ENCODE measurements at regions not wholly inside any gene's neighbourhood (a gene's known extent, or its start where the extent isn't known, plus 50 kb on each side); places are given as distances from the start of the nearest gene placed in this dataset.

- Histone ChIP-seq H3K27ac (ENCODE audit: low read depth in 2 of 2, low read length in 1 of 2) (no peak overlapping the region), H3F3A (replicated peaks; ENCODE audit: insufficient read depth) (no peaks in the 10 kb centered on the region), H3K79me2 (ENCODE audit: insufficient read depth) (no peaks in the 10 kb centered on the region), H2AFZ (ENCODE audit: low read depth) (no peak overlapping the region), H3K27me3 (ENCODE audit: insufficient read depth) (peaks cover 67% of the 10 kb centered on the region; the same call in 1 of the 2 replicates), H3K4me2 (no peak overlapping the region), H3K9ac (no peak overlapping the region), H3K4me3 (ENCODE audit: low read depth in 2 of 2, low read length in 1 of 2) (no peak overlapping the region), H3K9me2 (no peaks in the 10 kb centered on the region), H3K36me3 (replicated peaks in 1 of 2; ENCODE audit: control insufficient read depth in 1 of 2, insufficient read depth in 2 of 2, low read length in 1 of 2) (no peaks in the 10 kb centered on the region), H3K4me1 (ENCODE audit: control insufficient read depth in 1 of 2, insufficient read depth in 2 of 2, low read depth in 1 of 2, low read length in 1 of 2) (no peaks in the 10 kb centered on the region; a peak in 1 of 4 replicates), H3K9me3 (no peaks in the 10 kb centered on the region), H4K20me1 (ENCODE audit: insufficient read depth) (no peaks in the 10 kb centered on the region)
- no peak for DNase-seq
- TF ChIP-seq CHD2 (IDR thresholded peaks at IDR 0.05; ENCODE audit: low read length, partially characterized antibody) (no peak), GATA2 (CRISPR knock-in tag; IDR thresholded peaks at IDR 0.05) (no peak), EZH2phosphoT487 (IDR thresholded peaks at IDR 0.05; ENCODE audit: borderline replicate concordance, low read depth) (no peak), EP300 (IDR thresholded peaks at IDR 0.05; ENCODE audit: borderline replicate concordance in 1 of 2, low read depth in 1 of 2, low read length in 1 of 2) (no peak), POLR2AphosphoS5 (IDR thresholded peaks at IDR 0.05; ENCODE audit: low read depth, low read length) (no peak), RFX5 (IDR thresholded peaks at IDR 0.05; ENCODE audit: low read length) (no peak), RCOR1 (IDR thresholded peaks at IDR 0.05; ENCODE audit: low read length) (no peak), FOXM1 (IDR thresholded peaks at IDR 0.05; ENCODE audit: low read depth) (no peak)
- TF ChIP-seq, protein P1, sequence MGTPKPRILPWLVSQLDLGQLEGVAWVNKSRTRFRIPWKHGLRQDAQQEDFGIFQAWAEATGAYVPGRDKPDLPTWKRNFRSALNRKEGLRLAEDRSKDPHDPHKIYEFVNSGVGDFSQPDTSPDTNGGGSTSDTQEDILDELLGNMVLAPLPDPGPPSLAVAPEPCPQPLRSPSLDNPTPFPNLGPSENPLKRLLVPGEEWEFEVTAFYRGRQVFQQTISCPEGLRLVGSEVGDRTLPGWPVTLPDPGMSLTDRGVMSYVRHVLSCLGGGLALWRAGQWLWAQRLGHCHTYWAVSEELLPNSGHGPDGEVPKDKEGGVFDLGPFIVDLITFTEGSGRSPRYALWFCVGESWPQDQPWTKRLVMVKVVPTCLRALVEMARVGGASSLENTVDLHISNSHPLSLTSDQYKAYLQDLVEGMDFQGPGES (IDR thresholded peaks at IDR 0.05; ENCODE audit: low read depth, low read length), result no peak
- TF ChIP-seq, protein P2, sequence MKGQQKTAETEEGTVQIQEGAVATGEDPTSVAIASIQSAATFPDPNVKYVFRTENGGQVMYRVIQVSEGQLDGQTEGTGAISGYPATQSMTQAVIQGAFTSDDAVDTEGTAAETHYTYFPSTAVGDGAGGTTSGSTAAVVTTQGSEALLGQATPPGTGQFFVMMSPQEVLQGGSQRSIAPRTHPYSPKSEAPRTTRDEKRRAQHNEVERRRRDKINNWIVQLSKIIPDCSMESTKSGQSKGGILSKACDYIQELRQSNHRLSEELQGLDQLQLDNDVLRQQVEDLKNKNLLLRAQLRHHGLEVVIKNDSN (IDR thresholded peaks at IDR 0.05; ENCODE audit: borderline replicate concordance, low read depth), result no peak
- ChIA-PET POLR2A (no interaction called here), CTCF (no interaction called here)
- WGBS (ENCODE audit: low lambda C conversion rate), result 9% methylated on average over 6 of the region's 21 CpGs
Measured at GRCh38 chr13:111424134-111424533, 103.7 kb downstream of the TEX29 start.

- TF ChIP-seq RAD21 (IDR thresholded peaks at IDR 0.05; ENCODE audit: low read length) (no peak), REST (IDR thresholded peaks at IDR 0.05; ENCODE audit: low read depth, low read length) (no peak), ELF1 (IDR thresholded peaks at IDR 0.05) (no peak), GATA2 (CRISPR knock-in tag; IDR thresholded peaks at IDR 0.05) (no peak), TCF12 (IDR thresholded peaks at IDR 0.05) (no peak), FOXM1 (IDR thresholded peaks at IDR 0.05; ENCODE audit: low read depth) (no peak), YY1 (IDR thresholded peaks at IDR 0.05; ENCODE audit: low read depth) (no peak), CHD2 (IDR thresholded peaks at IDR 0.05; ENCODE audit: low read length, partially characterized antibody) (no peak), EP300 (IDR thresholded peaks at IDR 0.05; ENCODE audit: borderline replicate concordance in 1 of 2, low read depth in 1 of 2, low read length in 1 of 2) (no peak)
- TF ChIP-seq, protein P1 (IDR thresholded peaks at IDR 0.05; ENCODE audit: low read depth, low read length), result no peak
- TF ChIP-seq, protein P3, sequence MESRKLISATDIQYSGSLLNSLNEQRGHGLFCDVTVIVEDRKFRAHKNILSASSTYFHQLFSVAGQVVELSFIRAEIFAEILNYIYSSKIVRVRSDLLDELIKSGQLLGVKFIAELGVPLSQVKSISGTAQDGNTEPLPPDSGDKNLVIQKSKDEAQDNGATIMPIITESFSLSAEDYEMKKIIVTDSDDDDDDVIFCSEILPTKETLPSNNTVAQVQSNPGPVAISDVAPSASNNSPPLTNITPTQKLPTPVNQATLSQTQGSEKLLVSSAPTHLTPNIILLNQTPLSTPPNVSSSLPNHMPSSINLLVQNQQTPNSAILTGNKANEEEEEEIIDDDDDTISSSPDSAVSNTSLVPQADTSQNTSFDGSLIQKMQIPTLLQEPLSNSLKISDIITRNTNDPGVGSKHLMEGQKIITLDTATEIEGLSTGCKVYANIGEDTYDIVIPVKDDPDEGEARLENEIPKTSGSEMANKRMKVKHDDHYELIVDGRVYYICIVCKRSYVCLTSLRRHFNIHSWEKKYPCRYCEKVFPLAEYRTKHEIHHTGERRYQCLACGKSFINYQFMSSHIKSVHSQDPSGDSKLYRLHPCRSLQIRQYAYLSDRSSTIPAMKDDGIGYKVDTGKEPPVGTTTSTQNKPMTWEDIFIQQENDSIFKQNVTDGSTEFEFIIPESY (IDR thresholded peaks at IDR 0.05; ENCODE audit: borderline replicate concordance, low read depth), result no peak
- H3K4me1 ChIP-seq (ENCODE audit: control insufficient read depth in 1 of 2, insufficient read depth in 2 of 2, low read depth in 1 of 2, low read length in 1 of 2), result no peaks in the 10 kb centered on the region; a peak in 1 of 4 replicates
- H3K4me2 ChIP-seq, result no peak overlapping the region
- ChIA-PET CTCF (no interaction called here), POLR2A (no interaction called here)
- WGBS (ENCODE audit: low lambda C conversion rate), result 7% methylated on average over 5 of the region's 8 CpGs
- H3K79me2 ChIP-seq (ENCODE audit: insufficient read depth), result no peaks in the 10 kb centered on the region
- no peaks in the 10 kb centered on the region for H3K9me3 ChIP-seq
- H3K9ac ChIP-seq, result no peak overlapping the region
- no peak overlapping the region for H3K27ac ChIP-seq (ENCODE audit: low read depth in 2 of 2, low read length in 1 of 2)
- H4K20me1 ChIP-seq (ENCODE audit: insufficient read depth), result no peaks in the 10 kb centered on the region
- H3F3A ChIP-seq (replicated peaks; ENCODE audit: insufficient read depth), result no peaks in the 10 kb centered on the region
- no peak overlapping the region for H2AFZ ChIP-seq (ENCODE audit: low read depth)
- no peaks in the 10 kb centered on the region for H3K36me3 ChIP-seq (replicated peaks in 1 of 2; ENCODE audit: control insufficient read depth in 1 of 2, insufficient read depth in 2 of 2, low read length in 1 of 2)
- H3K4me3 ChIP-seq (ENCODE audit: low read depth in 2 of 2, low read length in 1 of 2), result no peak overlapping the region
- DNase-seq, result no peak
- no peaks in the 10 kb centered on the region for H3K9me2 ChIP-seq
- peaks cover 70% of the 10 kb centered on the region for H3K27me3 ChIP-seq (ENCODE audit: insufficient read depth)
Measured at GRCh38 chr13:111425326-111425725, 104.9 kb downstream of the TEX29 start.

Measured in SK-N-SH (cell line).